Retinal pigment epithelial cell (primary cell): ENCODE measurements at regions not wholly inside any gene's neighbourhood (a gene's known extent, or its start where the extent isn't known, plus 50 kb on each side); places are given as distances from the start of the nearest gene placed in this dataset.
"Not testable (repeated sequence)": the region's sequence is repeated elsewhere in the genome, so short reads cannot be mapped to it uniquely, and the experiment has no call there.

Experiments
- DNase-seq: peaks from one replicate; pipeline ENCODE4 v3.0.0-alpha.2; 2010; ENCODE audit warnings: low read depth
- H3K4me3 ChIP-seq: 2 replicates; pipeline ENCODE4 v1.5.1; 2011; ENCODE audit warnings: mild to moderate bottlenecking, low read length, control low read depth, moderate library complexity
- TF ChIP-seq, protein P1 (sequence below): conservative IDR thresholded peaks from 2 replicates; pipeline ENCODE4 v1.5.1; 2011; ENCODE audit warnings: low read depth, low read length, control low read depth, inconsistent platforms

DNA sequence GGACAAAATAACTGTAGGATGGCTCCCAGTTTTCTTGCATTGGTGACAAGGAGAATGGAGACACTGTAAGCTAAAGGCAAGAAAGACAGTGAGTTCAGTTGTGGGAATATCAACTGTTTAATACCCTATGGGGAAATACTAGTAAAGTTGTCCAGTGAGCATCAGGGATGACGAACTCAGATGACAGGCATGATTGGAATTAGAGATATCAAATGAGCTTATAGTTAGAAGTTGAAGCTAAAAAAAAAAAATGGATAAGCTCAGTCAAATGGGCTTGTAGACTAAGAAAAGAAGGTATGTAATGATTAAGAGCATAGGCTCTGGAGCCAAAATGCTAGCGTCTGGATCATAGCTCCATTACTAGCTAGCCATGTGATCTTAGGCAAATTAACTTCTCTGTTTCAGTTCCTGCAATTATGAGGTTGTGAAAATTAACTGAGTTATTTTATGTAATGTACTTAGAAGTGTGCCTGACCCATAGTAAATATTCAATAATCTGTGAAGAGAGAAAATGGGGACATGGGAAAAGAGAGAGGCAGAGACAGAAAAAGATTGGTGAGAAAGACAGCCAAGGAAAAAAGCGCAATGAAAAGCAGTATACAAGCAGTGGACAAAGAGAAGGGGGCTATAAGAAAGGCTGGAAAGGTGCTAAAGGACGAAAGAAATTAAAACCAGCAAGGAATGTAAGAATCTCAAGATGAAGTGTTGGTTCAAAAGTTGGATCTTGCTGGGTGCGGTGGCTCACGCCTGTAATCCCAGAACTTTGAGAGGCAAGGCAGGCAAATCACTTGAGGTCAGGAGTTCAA is 95.7 kb upstream of the SLC39A10 start:
- TF ChIP-seq, protein P1, sequence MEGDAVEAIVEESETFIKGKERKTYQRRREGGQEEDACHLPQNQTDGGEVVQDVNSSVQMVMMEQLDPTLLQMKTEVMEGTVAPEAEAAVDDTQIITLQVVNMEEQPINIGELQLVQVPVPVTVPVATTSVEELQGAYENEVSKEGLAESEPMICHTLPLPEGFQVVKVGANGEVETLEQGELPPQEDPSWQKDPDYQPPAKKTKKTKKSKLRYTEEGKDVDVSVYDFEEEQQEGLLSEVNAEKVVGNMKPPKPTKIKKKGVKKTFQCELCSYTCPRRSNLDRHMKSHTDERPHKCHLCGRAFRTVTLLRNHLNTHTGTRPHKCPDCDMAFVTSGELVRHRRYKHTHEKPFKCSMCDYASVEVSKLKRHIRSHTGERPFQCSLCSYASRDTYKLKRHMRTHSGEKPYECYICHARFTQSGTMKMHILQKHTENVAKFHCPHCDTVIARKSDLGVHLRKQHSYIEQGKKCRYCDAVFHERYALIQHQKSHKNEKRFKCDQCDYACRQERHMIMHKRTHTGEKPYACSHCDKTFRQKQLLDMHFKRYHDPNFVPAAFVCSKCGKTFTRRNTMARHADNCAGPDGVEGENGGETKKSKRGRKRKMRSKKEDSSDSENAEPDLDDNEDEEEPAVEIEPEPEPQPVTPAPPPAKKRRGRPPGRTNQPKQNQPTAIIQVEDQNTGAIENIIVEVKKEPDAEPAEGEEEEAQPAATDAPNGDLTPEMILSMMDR, result no peak
- peak; percentile 92 for DNase-seq
- H3K4me3 ChIP-seq, result no peak overlapping the region

DNA sequence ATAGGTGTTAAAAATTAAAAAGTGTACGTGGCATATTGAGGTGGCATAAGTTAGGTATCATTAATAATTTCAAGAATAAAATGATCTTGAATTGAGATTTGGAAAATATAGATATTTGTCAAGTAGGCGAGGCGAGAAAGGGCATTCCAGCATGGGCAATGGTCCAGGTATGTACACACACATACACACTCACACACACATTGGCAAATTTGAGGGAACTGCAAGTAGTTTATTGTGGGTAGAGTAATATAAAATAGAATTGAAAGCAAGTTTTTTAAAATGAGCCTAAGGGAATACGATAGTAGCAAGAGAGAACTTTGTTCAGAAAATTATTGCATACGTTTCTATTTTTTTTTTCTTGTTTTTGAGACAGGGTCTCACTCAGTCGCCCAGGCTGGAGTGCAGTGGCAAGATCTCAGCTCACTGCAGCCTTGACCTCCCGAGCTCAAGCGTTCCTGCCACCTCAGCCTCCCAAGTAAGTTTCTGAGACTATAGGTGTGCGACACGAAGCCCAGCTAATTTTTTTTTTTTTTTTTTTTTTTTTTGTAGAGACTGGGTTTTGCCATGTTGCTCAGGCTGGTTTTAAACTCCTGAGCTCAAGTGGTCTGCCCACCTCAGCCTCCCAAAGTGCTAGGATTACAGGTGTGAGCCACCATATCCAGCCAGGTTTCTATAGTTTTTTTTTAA is 96.7 kb upstream of the SLC39A10 start:
- H3K4me3 ChIP-seq, result no peak overlapping the region
- TF ChIP-seq, protein P1, result no peak
- no peak for DNase-seq

DNA sequence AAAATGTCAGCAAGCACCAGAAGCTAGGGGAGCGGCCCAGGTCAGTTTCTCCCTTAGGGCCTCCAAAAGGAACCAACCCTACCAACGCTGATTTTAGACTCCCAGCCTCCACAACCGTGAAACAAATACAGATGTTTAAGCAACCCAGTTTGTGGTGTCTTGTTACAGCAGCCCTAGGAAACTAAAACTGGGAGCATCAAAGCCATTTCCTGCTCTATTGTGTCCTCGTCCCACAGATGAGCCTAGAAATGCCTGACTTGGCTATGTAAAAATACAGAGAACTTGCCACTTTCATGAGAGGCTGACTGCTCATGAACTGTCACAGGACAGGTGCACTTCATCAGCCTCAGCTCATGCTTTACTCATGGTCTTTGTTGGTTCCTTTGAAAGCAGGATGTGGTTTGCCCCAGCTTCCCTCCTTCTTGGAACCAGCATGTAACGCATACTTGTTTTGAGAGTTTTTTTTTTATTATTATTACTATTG is 97.6 kb upstream of the SLC39A10 start:
- no peak overlapping the region for H3K4me3 ChIP-seq
- TF ChIP-seq, protein P1, result no peak
- peak; percentile 37 for DNase-seq

DNA sequence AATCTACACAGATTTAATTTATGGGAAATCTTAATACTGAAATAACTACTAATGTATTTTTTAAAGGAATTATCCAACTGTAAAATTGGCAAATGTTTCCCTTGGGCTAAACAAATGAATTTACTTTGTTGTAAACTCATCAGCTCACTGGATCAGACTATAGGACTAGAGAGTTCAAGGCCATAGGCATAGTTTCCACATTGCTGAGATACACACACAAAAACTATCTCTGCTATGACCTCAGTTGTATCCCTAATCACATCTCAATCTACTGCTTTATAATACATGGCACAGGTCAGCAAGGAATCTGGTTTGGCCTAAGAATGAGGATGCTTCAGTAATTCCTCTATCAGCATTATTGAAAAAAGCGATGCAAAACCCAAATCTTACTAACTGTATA is 101.1 kb upstream of the SLC39A10 start:
- TF ChIP-seq, protein P1, result no peak
- no peak for DNase-seq
- H3K4me3 ChIP-seq, result no peak overlapping the region

DNA sequence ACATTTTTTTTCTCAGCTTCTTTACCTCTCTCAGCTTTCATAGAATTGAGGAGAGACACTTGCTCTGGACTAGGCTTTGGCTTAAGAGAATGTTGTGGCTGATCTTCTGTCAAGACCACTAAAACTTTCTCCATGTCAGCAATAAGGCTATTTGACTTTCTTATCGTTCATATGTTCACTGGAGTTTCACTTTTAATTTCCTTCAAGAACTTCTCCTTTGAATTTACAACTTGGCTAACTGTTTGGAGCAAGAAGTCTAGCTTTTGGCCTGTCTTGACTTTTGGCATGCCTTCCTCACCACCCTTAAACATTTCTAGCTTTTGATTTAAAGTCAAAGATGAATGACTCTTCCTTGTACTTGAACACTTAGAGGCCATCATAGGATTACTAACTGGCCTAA is 104.4 kb upstream of the SLC39A10 start:
- DNase-seq, result no peak
- TF ChIP-seq, protein P1, result no peak
- H3K4me3 ChIP-seq, result no peak overlapping the region

DNA sequence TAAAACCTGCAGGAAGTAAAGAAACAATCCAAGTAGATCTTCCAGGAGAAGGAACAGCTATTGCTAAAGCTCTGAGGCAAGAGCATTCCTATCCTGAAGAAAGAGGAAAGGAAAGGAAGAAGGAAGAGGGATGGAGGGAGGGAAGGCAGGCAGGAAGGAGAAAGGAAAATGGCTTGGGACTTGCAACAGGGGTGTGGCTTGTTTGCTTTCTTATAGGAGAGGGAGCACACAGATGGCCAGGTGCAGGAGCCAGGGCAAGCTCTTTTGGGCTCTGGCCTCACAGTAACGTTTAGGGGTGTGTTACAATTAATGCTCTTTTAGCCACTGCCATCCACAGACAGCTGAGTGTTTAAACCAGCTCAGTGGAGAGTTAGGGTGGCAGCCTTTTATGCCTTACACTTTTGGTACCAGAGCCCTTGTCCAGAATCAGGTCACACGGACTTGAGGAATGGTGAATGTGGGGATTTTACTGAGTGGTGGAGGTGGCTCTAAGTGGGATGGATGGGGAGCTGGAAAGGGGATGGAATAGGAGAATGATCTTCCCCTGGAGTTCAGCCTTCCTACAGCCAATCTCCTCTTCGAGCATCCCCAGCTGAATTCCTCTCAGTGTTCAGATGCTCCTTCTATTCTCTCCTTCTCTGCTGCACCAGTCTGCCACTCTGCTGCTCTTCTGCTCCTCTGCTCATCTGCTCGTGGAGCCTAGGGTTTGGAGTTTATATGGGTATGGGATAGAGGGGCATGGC is 108.7 kb upstream of the SLC39A10 start:
- H3K4me3 ChIP-seq, result no peak overlapping the region
- no peak for DNase-seq
- TF ChIP-seq, protein P1, result no peak

DNA sequence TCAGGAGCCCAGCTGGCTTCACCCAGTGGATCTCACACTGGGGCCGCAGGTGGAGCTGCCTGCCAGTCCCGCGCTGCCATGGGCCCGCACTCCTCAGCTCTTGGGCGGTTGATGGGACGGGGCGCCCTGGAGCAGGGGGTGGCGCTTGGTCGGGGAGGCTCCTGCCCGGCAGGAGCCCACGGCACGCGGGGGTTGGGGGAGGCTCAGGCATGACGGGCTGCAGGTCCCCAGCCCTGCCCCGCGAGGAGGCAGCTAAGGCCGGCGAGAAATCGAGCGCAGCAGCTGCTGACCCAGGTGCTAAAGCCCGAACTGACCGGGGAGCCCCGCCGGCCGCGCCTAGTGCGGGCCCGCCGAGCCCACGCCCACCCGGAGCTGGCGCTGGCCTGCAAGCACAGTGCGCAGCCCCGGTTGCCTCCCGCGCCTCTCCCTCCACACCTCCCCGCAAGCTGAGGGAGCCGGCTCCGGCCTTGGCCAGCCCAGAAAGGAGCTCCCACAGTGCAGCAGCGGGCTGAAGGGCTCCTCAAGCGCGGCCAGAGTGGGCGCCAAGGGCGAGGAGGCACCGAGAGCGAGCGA is 109.7 kb upstream of the SLC39A10 start:
- DNase-seq, H3K4me3 ChIP-seq: not testable (repeated sequence)
